ENCODE measurements at regions not wholly inside any gene's neighbourhood (a gene's known extent, or its start where the extent isn't known, plus 50 kb on each side); places are given as distances from the start of the nearest gene placed in this dataset.

- no peak for DNase-seq
These were observed 505.4 kb upstream of the PIK3C3 start for GRCh38 chr18:41449612-41450011.

- DNase-seq, result no peak
These were observed 510.1 kb upstream of the PIK3C3 start for GRCh38 chr18:41444943-41445342.

GRCh38 chr18:41436772-41437171 lies 518.3 kb upstream of the PIK3C3 start:
- no peak for DNase-seq

GRCh38 chr18:41418598-41418997 lies 536.4 kb upstream of the PIK3C3 start:
- DNase-seq, result no peak

- DNase-seq, result no peak
These were observed 539.0 kb upstream of the PIK3C3 start for GRCh38 chr18:41416044-41416443.

GRCh38 chr18:41410006-41410405 lies 545.0 kb upstream of the PIK3C3 start:
- no peak for DNase-seq

- DNase-seq, result no peak
These were observed 548.2 kb upstream of the PIK3C3 start for GRCh38 chr18:41406834-41407233.

GRCh38 chr18:41396861-41397260 lies 558.2 kb upstream of the PIK3C3 start:
- no peak for DNase-seq

- peak; percentile 90 for DNase-seq
These were observed 558.8 kb upstream of the PIK3C3 start for GRCh38 chr18:41396211-41396610.

- DNase-seq, result peak; percentile 96
These were observed 559.3 kb upstream of the PIK3C3 start for GRCh38 chr18:41395695-41396094.

- DNase-seq, result peak; percentile 95
These were observed 563.1 kb upstream of the PIK3C3 start for GRCh38 chr18:41391616-41392595.

- DNase-seq, result no peak
These were observed 564.7 kb upstream of the PIK3C3 start for GRCh38 chr18:41390309-41390708.

- peak; percentile 89 for DNase-seq
These were observed 576.4 kb upstream of the PIK3C3 start for GRCh38 chr18:41378598-41378997.

- no peak for DNase-seq
These were observed 581.4 kb upstream of the PIK3C3 start for GRCh38 chr18:41373612-41374011.

- DNase-seq, result peak; percentile 93
These were observed 582.9 kb upstream of the PIK3C3 start for GRCh38 chr18:41372046-41372665.

GRCh38 chr18:41371156-41372045 lies 583.6 kb upstream of the PIK3C3 start:
- DNase-seq, result peak; percentile 95

GRCh38 chr18:41370740-41371139 lies 584.3 kb upstream of the PIK3C3 start:
- peak; percentile 86 for DNase-seq

- no peak for DNase-seq
These were observed 597.3 kb upstream of the PIK3C3 start for GRCh38 chr18:41357708-41358107.

- no peak for DNase-seq
These were observed 601.1 kb upstream of the PIK3C3 start for GRCh38 chr18:41353777-41354528.

- no peak for DNase-seq
These were observed 603.6 kb upstream of the PIK3C3 start for GRCh38 chr18:41351430-41351829.

- no peak for DNase-seq
These were observed 608.0 kb upstream of the PIK3C3 start for GRCh38 chr18:41347057-41347456.

- DNase-seq, result no peak
These were observed 611.2 kb upstream of the PIK3C3 start for GRCh38 chr18:41343808-41344207.

Measured in NCI-H146 (cell line).